PFSK-1 (cell line): ENCODE measurements at regions not wholly inside any gene's neighbourhood (a gene's known extent, or its start where the extent isn't known, plus 50 kb on each side); places are given as distances from the start of the nearest gene placed in this dataset.

Experiments used
- FOXP2 ChIP-seq: optimal IDR thresholded peaks from 2 replicates; pipeline ENCODE3; 2011; ENCODE audit warnings: borderline replicate concordance, control low read depth, inconsistent platforms; ENCODE audit not compliant: insufficient read depth; ENCODE audit errors: extremely low read length, extremely low read depth
- POLR2AphosphoS5 ChIP-seq: IDR thresholded peaks from 2 replicates; pipeline ENCODE4 v1.6.1; 2012; ENCODE audit warnings: low read depth, mild to moderate bottlenecking, control low read depth, low read length, moderate library complexity
- REST ChIP-seq, 2 experiments: IDR thresholded peaks; 2 replicates each; pipeline versions ENCODE4 v1.6.1 to v1.8.0; 2011 to 2012; ENCODE audit warnings: low read depth in 2 of 2, low read length in 2 of 2, control low read depth in 1 of 2, inconsistent platforms in 1 of 2, mild to moderate bottlenecking in 1 of 2, moderate library complexity in 1 of 2; ENCODE audit not compliant: insufficient read depth in 1 of 2
- SIN3A ChIP-seq: IDR thresholded peaks from 2 replicates; pipeline ENCODE4 v1.6.1; 2012; ENCODE audit warnings: mild to moderate bottlenecking, low read length, moderate library complexity, borderline replicate concordance; ENCODE audit not compliant: insufficient read depth
- TAF1 ChIP-seq: IDR thresholded peaks from 2 replicates; pipeline ENCODE4 v1.6.1; 2012; ENCODE audit warnings: low read length, control low read depth, borderline replicate concordance; ENCODE audit not compliant: insufficient read depth

GRCh38 chr9:89676281-89676680 is 71.5 kb downstream of the GADD45G start:
- TF ChIP-seq POLR2AphosphoS5 (no peak), SIN3A (no peak)

GRCh38 chr9:89677702-89678395 is 73.0 kb downstream of the GADD45G start:
- TF ChIP-seq POLR2AphosphoS5 (no peak), REST (IDR thresholded peaks at IDR 0.05; ENCODE audit: insufficient read depth in 1 of 2, low read depth in 2 of 2, low read length in 2 of 2) (no peak), SIN3A (no peak), FOXP2 (no peak), TAF1 (no peak)

GRCh38 chr9:89678396-89679015 is 73.7 kb downstream of the GADD45G start:
- TF ChIP-seq TAF1 (no peak), FOXP2 (no peak), SIN3A (no peak), REST (IDR thresholded peaks at IDR 0.05; ENCODE audit: insufficient read depth in 1 of 2, low read depth in 2 of 2, low read length in 2 of 2) (no peak), POLR2AphosphoS5 (no peak)

GRCh38 chr9:89679016-89679415 is 74.2 kb downstream of the GADD45G start:
- TF ChIP-seq TAF1 (no peak), FOXP2 (no peak), POLR2AphosphoS5 (no peak), REST (IDR thresholded peaks at IDR 0.05; ENCODE audit: insufficient read depth in 1 of 2, low read depth in 2 of 2, low read length in 2 of 2) (no peak), SIN3A (no peak)

- TF ChIP-seq SIN3A (no peak), REST (IDR thresholded peaks at IDR 0.05; ENCODE audit: insufficient read depth in 1 of 2, low read depth in 2 of 2, low read length in 2 of 2) (no peak), POLR2AphosphoS5 (no peak), TAF1 (no peak), FOXP2 (no peak)
Observed at GRCh38 chr9:89679581-89679980, 74.8 kb downstream of the GADD45G start.
